Subcutaneous abdominal adipose tissue (tissue), 5 donors: ENCODE measurements at regions not wholly inside any gene's neighbourhood (a gene's known extent, or its start where the extent isn't known, plus 50 kb on each side); places are given as distances from the start of the nearest gene placed in this dataset.

Experiments used
- H3K27ac ChIP-seq: one replicate; pipeline ENCODE4 v1.7.0; 2013; ENCODE audit warnings: low read depth, mild to moderate bottlenecking, inconsistent platforms, low read length, moderate library complexity
- H3K27me3 ChIP-seq, 5 donors: one replicate each; pipeline ENCODE4 v1.7.0; 2013; ENCODE audit warnings: low read length in 5 of 5, inconsistent platforms in 1 of 5; ENCODE audit not compliant: control insufficient read depth in 5 of 5, insufficient read depth in 4 of 5
- H3K36me3 ChIP-seq, 5 donors: one replicate each; pipeline ENCODE4 v1.7.0; 2013; ENCODE audit warnings: low read length in 5 of 5; ENCODE audit not compliant: control insufficient read depth in 5 of 5, insufficient read depth in 5 of 5
- H3K4me1 ChIP-seq, 5 donors: one replicate each; pipeline ENCODE4 v1.7.0; 2013; ENCODE audit warnings: low read length in 5 of 5, mild to moderate bottlenecking in 3 of 5, moderate library complexity in 1 of 5; ENCODE audit not compliant: control insufficient read depth in 5 of 5, insufficient read depth in 5 of 5
- H3K4me3 ChIP-seq, 5 donors: one replicate each; pipeline ENCODE4 v1.7.0; 2013; ENCODE audit warnings: low read length in 5 of 5, low read depth in 1 of 5
- H3K9ac ChIP-seq, 5 donors: one replicate each; pipeline ENCODE4 v1.7.0; 2013; ENCODE audit warnings: low read length in 5 of 5, mild to moderate bottlenecking in 4 of 5, moderate library complexity in 3 of 5
- H3K9me3 ChIP-seq, 5 donors: one replicate each; pipeline ENCODE4 v1.7.0; 2013; ENCODE audit warnings: low read length in 5 of 5; ENCODE audit not compliant: control insufficient read depth in 5 of 5
- donor health status: healthy.
- donor health status: healthy.
- donor health status: healthy.
- donor health status: healthy.
- donor health status: healthy.

GRCh38 chr2:18373081-18373480, 187.4 kb downstream of the RDH14 start:
- Histone ChIP-seq H3K4me3 (no peak overlapping the region), H3K27me3 (no peaks in the 10 kb centered on the region), H3K9me3 (no peaks in the 10 kb centered on the region), H3K27ac (no peak overlapping the region), H3K4me1 (no peaks in the 10 kb centered on the region), H3K36me3 (no peaks in the 10 kb centered on the region), H3K9ac (no peak overlapping the region)

GRCh38 chr2:18372641-18373040, 187.8 kb downstream of the RDH14 start:
- no peaks in the 10 kb centered on the region for H3K9me3 ChIP-seq
- H3K4me1 ChIP-seq, result no peaks in the 10 kb centered on the region
- H3K4me3 ChIP-seq, result no peak overlapping the region
- H3K9ac ChIP-seq, result no peak overlapping the region
- no peaks in the 10 kb centered on the region for H3K27me3 ChIP-seq
- H3K27ac ChIP-seq, result no peak overlapping the region
- no peaks in the 10 kb centered on the region for H3K36me3 ChIP-seq

- no peak overlapping the region for H3K27ac ChIP-seq
- H3K4me1 ChIP-seq, result no peaks in the 10 kb centered on the region
- no peaks in the 10 kb centered on the region for H3K9me3 ChIP-seq
- no peaks in the 10 kb centered on the region for H3K36me3 ChIP-seq
- H3K4me3 ChIP-seq, result no peak overlapping the region
- no peak overlapping the region for H3K9ac ChIP-seq
- H3K27me3 ChIP-seq, result no peaks in the 10 kb centered on the region
These were observed 190.7 kb downstream of the RDH14 start for GRCh38 chr2:18369760-18370159.

- Histone ChIP-seq H3K27ac (no peak overlapping the region), H3K4me1 (no peaks in the 10 kb centered on the region), H3K36me3 (no peaks in the 10 kb centered on the region), H3K9ac (no peak overlapping the region), H3K27me3 (no peaks in the 10 kb centered on the region), H3K9me3 (no peaks in the 10 kb centered on the region), H3K4me3 (no peak overlapping the region)
These were observed 192.4 kb downstream of the RDH14 start for GRCh38 chr2:18368008-18368407.

- Histone ChIP-seq H3K27ac (no peak overlapping the region), H3K27me3 (no peaks in the 10 kb centered on the region), H3K4me1 (no peaks in the 10 kb centered on the region), H3K9me3 (no peaks in the 10 kb centered on the region), H3K36me3 (no peaks in the 10 kb centered on the region), H3K9ac (no peak overlapping the region), H3K4me3 (no peak overlapping the region)
These were observed 195.1 kb downstream of the RDH14 start for GRCh38 chr2:18365342-18365741.

- H3K36me3 ChIP-seq, result no peaks in the 10 kb centered on the region
- H3K4me3 ChIP-seq, result no peak overlapping the region
- no peaks in the 10 kb centered on the region for H3K9me3 ChIP-seq
- no peaks in the 10 kb centered on the region for H3K4me1 ChIP-seq
- H3K9ac ChIP-seq, result no peak overlapping the region
- H3K27me3 ChIP-seq, result no peaks in the 10 kb centered on the region
- H3K27ac ChIP-seq, result no peak overlapping the region
These were observed 197.1 kb downstream of the RDH14 start for GRCh38 chr2:18363348-18363747.

GRCh38 chr2:18362696-18363095, 197.8 kb downstream of the RDH14 start:
- no peaks in the 10 kb centered on the region for H3K4me1 ChIP-seq
- H3K4me3 ChIP-seq, result no peak overlapping the region
- no peak overlapping the region for H3K27ac ChIP-seq
- H3K9me3 ChIP-seq, result no peaks in the 10 kb centered on the region
- no peaks in the 10 kb centered on the region for H3K27me3 ChIP-seq
- H3K9ac ChIP-seq, result no peak overlapping the region
- H3K36me3 ChIP-seq, result no peaks in the 10 kb centered on the region

GRCh38 chr2:18357537-18357936, 202.9 kb downstream of the RDH14 start:
- H3K36me3 ChIP-seq, result no peaks in the 10 kb centered on the region
- H3K9me3 ChIP-seq, result no peaks in the 10 kb centered on the region
- no peaks in the 10 kb centered on the region for H3K4me1 ChIP-seq
- H3K9ac ChIP-seq, result no peak overlapping the region
- H3K27me3 ChIP-seq, result no peaks in the 10 kb centered on the region
- H3K4me3 ChIP-seq, result no peak overlapping the region
- no peak overlapping the region for H3K27ac ChIP-seq

- Histone ChIP-seq H3K9ac (no peak overlapping the region), H3K27me3 (no peaks in the 10 kb centered on the region), H3K9me3 (no peaks in the 10 kb centered on the region), H3K36me3 (no peaks in the 10 kb centered on the region), H3K4me1 (no peaks in the 10 kb centered on the region), H3K4me3 (no peak overlapping the region), H3K27ac (no peak overlapping the region)
These were observed 203.8 kb downstream of the RDH14 start for GRCh38 chr2:18356676-18357075.

- no peaks in the 10 kb centered on the region for H3K36me3 ChIP-seq
- H3K27ac ChIP-seq, result no peak overlapping the region
- H3K4me1 ChIP-seq, result no peaks in the 10 kb centered on the region
- H3K9me3 ChIP-seq, result no peaks in the 10 kb centered on the region
- H3K9ac ChIP-seq, result no peak overlapping the region
- no peak overlapping the region for H3K4me3 ChIP-seq
- H3K27me3 ChIP-seq, result no peaks in the 10 kb centered on the region
These were observed 211.0 kb downstream of the RDH14 start for GRCh38 chr2:18349421-18349820.

- H3K9me3 ChIP-seq, result no peaks in the 10 kb centered on the region
- H3K27ac ChIP-seq, result no peak overlapping the region
These were observed 213.6 kb downstream of the RDH14 start for GRCh38 chr2:18346874-18347273.

More at GRCh38 chr2:18346874-18347273, 213.6 kb downstream of the RDH14 start:
- H3K9ac ChIP-seq, result no peak overlapping the region
- H3K36me3 ChIP-seq, result no peaks in the 10 kb centered on the region
- no peak overlapping the region for H3K4me3 ChIP-seq
- no peaks in the 10 kb centered on the region for H3K27me3 ChIP-seq
- H3K4me1 ChIP-seq, result no peaks in the 10 kb centered on the region
